ENCODE measurements at regions not wholly inside any gene's neighbourhood (a gene's known extent, or its start where the extent isn't known, plus 50 kb on each side); places are given as distances from the start of the nearest gene placed in this dataset.

DNA sequence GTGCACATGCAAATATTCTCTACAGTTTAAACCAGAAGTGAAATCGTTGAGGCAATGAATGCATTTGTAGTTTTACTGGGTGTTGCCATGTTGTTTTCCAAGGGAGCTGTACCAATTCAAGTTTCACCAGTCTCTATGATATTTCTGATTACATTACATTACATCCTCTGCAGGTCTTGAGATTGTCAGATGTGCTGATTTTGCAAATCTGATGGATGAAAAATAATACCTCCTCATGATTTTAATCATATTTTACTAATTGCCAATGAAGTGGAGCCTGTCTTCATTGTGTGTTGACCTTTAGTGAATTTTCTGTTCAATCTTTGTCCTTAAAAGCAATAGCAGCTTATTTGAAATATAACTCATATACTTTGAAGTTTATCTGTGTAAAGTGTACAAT lies 282.4 kb downstream of the NR2F2 start:
- TF ChIP-seq, protein P1, sequence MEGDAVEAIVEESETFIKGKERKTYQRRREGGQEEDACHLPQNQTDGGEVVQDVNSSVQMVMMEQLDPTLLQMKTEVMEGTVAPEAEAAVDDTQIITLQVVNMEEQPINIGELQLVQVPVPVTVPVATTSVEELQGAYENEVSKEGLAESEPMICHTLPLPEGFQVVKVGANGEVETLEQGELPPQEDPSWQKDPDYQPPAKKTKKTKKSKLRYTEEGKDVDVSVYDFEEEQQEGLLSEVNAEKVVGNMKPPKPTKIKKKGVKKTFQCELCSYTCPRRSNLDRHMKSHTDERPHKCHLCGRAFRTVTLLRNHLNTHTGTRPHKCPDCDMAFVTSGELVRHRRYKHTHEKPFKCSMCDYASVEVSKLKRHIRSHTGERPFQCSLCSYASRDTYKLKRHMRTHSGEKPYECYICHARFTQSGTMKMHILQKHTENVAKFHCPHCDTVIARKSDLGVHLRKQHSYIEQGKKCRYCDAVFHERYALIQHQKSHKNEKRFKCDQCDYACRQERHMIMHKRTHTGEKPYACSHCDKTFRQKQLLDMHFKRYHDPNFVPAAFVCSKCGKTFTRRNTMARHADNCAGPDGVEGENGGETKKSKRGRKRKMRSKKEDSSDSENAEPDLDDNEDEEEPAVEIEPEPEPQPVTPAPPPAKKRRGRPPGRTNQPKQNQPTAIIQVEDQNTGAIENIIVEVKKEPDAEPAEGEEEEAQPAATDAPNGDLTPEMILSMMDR (IDR thresholded peaks at IDR 0.05), result no peak
- no peak for TF ChIP-seq POLR2A (IDR thresholded peaks at IDR 0.05)

Data from thyroid gland (tissue), 4 donors.